ENCODE measurements at regions not wholly inside any gene's neighbourhood (a gene's known extent, or its start where the extent isn't known, plus 50 kb on each side); places are given as distances from the start of the nearest gene placed in this dataset.

GRCh38 chr4:3363411-3364141 lies 70.8 kb downstream of the RGS12 start:
- Histone ChIP-seq H3K4me3 (no peak overlapping the region), H3K36me3 (no peaks in the 10 kb centered on the region), H3K27ac (no peak overlapping the region), H3K27me3 (no peaks in the 10 kb centered on the region), H3K9me3 (no peaks in the 10 kb centered on the region), H3K4me1 (peaks cover 0 to under 1% (median 0%) of the 10 kb centered on the region in 3 donors)
- WGBS, 2 donors (ENCODE audit: low coverage in 1 of 2): 59 to 91% methylated on average over 6 to 7 of the region's 30 CpGs
- no peak for ATAC-seq
- TF ChIP-seq POLR2AphosphoS5 (IDR thresholded peaks at IDR 0.05): no peak
- TF ChIP-seq CTCF (IDR thresholded peaks at IDR 0.05): no peak
- no peak for TF ChIP-seq EP300 (IDR thresholded peaks at IDR 0.05)
- no peak for TF ChIP-seq POLR2A (IDR thresholded peaks at IDR 0.05)

GRCh38 chr4:3364199-3364598 lies 71.4 kb downstream of the RGS12 start:
- Histone ChIP-seq H3K27ac (no peak overlapping the region), H3K4me1 (peaks cover 0 to 7% (median 5%) of the 10 kb centered on the region in 3 donors), H3K36me3 (no peaks in the 10 kb centered on the region), H3K4me3 (no peak overlapping the region), H3K27me3 (no peaks in the 10 kb centered on the region), H3K9me3 (no peaks in the 10 kb centered on the region)
- no peak for ATAC-seq
- whole genome bisulfite sequencing, 2 donors (ENCODE audit: low coverage in 1 of 2): no CpG with 5 or more reads among the region's 17 CpGs
- TF ChIP-seq CTCF (IDR thresholded peaks at IDR 0.05) (no peak), POLR2A (IDR thresholded peaks at IDR 0.05) (no peak), POLR2AphosphoS5 (IDR thresholded peaks at IDR 0.05) (no peak), EP300 (IDR thresholded peaks at IDR 0.05) (no peak)

GRCh38 chr4:3364634-3365314 lies 72.0 kb downstream of the RGS12 start:
- Histone ChIP-seq H3K9me3 (no peaks in the 10 kb centered on the region), H3K27me3 (no peaks in the 10 kb centered on the region), H3K27ac (no peak overlapping the region), H3K4me1 (peaks cover 0 to 12% (median 11%) of the 10 kb centered on the region in 3 donors), H3K4me3 (no peak overlapping the region), H3K36me3 (no peaks in the 10 kb centered on the region)
- no peak for ATAC-seq
- WGBS, 2 donors (ENCODE audit: low coverage in 1 of 2): 83% methylated on average over 6 of the region's 18 CpGs; no CpG with 5 or more reads in 1 of the 2 donors
- TF ChIP-seq POLR2AphosphoS5 (IDR thresholded peaks at IDR 0.05) (no peak), POLR2A (IDR thresholded peaks at IDR 0.05) (no peak), EP300 (IDR thresholded peaks at IDR 0.05) (no peak), CTCF (IDR thresholded peaks at IDR 0.05) (no peak)

- TF ChIP-seq CTCF (IDR thresholded peaks at IDR 0.05) (no peak), POLR2A (IDR thresholded peaks at IDR 0.05) (no peak), POLR2AphosphoS5 (IDR thresholded peaks at IDR 0.05) (no peak), EP300 (IDR thresholded peaks at IDR 0.05) (no peak)
- no peaks in the 10 kb centered on the region for H3K36me3 ChIP-seq
- H3K27me3 ChIP-seq: no peaks in the 10 kb centered on the region
- H3K27ac ChIP-seq: no peak overlapping the region
- H3K4me3 ChIP-seq: no peak overlapping the region
- 89 to 91% methylated on average over 4 to 5 of the region's 11 CpGs for WGBS, 2 donors (ENCODE audit: low coverage in 1 of 2)
- H3K4me1 ChIP-seq: peaks cover 0 to 18% (median 14%) of the 10 kb centered on the region in 3 donors
- ATAC-seq: no peak
- H3K9me3 ChIP-seq: no peaks in the 10 kb centered on the region
Measured at GRCh38 chr4:3365326-3365725, 72.5 kb downstream of the RGS12 start.
